ENCODE measurements at regions not wholly inside any gene's neighbourhood (a gene's known extent, or its start where the extent isn't known, plus 50 kb on each side); places are given as distances from the start of the nearest gene placed in this dataset.

DNA sequence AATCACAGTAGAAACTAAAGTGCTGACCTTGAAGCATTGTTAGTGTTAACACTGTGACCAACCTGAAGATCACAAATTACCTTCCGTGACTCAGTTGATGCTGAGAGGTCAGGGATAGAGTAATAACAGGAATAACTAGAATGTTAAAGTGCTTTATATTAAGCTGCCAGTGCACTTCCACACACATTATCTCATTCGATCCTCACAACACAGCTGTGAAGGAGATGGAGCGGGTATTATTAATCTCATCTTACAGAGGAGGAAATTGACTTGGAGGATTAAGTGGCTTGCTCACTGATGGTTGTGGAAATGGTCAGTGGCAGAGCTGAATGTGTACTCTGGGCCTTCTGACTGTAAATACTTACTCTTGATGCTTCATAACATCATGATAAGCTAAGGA lies 252.5 kb upstream of the DMRT1 start:
- TF ChIP-seq ZFX (IDR thresholded peaks at IDR 0.05): no peak
- TF ChIP-seq, protein P1, sequence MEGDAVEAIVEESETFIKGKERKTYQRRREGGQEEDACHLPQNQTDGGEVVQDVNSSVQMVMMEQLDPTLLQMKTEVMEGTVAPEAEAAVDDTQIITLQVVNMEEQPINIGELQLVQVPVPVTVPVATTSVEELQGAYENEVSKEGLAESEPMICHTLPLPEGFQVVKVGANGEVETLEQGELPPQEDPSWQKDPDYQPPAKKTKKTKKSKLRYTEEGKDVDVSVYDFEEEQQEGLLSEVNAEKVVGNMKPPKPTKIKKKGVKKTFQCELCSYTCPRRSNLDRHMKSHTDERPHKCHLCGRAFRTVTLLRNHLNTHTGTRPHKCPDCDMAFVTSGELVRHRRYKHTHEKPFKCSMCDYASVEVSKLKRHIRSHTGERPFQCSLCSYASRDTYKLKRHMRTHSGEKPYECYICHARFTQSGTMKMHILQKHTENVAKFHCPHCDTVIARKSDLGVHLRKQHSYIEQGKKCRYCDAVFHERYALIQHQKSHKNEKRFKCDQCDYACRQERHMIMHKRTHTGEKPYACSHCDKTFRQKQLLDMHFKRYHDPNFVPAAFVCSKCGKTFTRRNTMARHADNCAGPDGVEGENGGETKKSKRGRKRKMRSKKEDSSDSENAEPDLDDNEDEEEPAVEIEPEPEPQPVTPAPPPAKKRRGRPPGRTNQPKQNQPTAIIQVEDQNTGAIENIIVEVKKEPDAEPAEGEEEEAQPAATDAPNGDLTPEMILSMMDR (conservative IDR thresholded peaks at IDR 0.05): no peak
- no peak overlapping the region for H3K27ac ChIP-seq

DNA sequence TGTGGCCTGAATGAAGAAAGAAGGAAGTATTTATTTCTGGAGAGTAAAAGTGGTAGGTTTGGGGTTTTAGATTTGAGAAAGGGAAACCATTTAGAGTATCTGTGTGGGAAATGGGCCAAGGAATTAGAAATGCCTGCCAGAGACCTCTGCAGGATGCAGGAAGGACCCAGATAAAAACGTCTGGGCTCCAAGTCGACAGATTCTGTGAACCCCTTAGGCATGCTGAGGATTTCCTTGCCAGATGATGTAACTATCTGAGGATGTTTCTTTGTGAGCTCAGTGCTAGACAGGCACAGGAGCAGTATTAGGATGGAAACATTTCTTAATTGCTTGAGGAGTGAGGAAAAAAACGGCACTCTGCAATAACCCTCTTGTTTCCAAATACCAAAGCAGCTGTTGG lies 251.8 kb upstream of the DMRT1 start:
- H3K27ac ChIP-seq: no peak overlapping the region
- TF ChIP-seq, protein P1 (conservative IDR thresholded peaks at IDR 0.05): no peak
- TF ChIP-seq ZFX (IDR thresholded peaks at IDR 0.05): no peak

DNA sequence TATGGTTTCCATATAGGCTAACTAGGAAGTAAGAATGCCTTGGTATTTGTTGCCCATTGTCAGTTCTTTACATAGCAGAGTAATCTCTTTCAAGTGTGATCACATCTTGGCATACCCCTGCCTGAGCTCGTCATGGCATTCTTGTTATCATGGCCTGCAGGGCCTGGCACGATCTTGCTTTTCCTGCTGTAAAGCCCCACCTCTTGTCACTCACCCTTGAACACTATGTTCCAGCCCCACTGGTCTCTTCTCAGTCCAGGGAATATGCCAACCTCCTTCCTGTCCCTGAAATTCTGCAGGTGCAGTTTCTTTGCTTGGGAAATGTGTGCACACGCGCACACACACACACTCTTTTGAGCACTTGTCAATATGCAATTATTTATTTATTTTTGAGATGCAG lies 250.2 kb upstream of the DMRT1 start:
- TF ChIP-seq, protein P1 (conservative IDR thresholded peaks at IDR 0.05): no peak
- TF ChIP-seq ZFX (IDR thresholded peaks at IDR 0.05): no peak
- H3K27ac ChIP-seq: peak overlapping the region; percentile 79

DNA sequence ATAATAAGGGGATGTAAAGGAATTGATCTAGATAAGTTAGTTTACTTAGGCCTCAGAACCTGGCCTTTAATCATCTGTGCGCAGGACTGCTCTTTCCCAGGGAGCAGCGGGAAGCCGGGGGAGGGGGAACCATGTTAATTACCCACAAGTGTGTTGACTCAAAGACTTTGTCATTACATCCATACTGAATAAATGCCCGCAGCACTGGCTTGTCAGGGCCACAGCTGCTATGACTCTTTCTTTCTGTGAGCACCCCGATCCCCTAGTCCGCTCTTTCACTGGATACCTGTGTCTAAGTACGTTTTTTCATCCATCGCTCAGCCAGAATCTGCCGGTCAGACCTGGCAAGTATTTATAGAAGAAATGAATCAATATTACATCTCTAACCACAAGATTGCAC lies 249.3 kb upstream of the DMRT1 start:
- TF ChIP-seq, protein P1 (conservative IDR thresholded peaks at IDR 0.05): no peak
- no peak for TF ChIP-seq ZFX (IDR thresholded peaks at IDR 0.05)
- peak overlapping the region; percentile 79 for H3K27ac ChIP-seq

DNA sequence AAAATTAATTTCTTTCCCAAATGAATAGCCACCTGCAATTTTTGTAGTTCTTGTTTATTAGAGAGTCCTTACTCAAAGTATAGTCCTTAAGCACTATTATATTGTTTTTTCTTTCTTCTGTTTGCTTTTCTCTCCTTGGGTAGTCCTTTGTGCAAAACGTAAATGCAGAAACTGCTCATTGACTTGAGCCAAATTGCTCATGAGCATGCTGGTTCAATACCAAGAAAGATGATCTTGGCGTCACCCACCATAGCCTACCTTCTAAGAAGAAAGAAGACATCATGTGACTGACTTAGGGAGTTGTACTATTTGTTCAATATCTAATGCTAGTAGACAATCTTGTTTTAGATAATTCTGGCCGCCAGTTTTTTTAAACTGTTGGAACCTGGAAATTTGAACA lies 248.8 kb upstream of the DMRT1 start:
- TF ChIP-seq, protein P1 (conservative IDR thresholded peaks at IDR 0.05): no peak
- TF ChIP-seq ZFX (IDR thresholded peaks at IDR 0.05): no peak
- H3K27ac ChIP-seq: peak overlapping the region; percentile 79; the same call in 1 of the 2 replicates

DNA sequence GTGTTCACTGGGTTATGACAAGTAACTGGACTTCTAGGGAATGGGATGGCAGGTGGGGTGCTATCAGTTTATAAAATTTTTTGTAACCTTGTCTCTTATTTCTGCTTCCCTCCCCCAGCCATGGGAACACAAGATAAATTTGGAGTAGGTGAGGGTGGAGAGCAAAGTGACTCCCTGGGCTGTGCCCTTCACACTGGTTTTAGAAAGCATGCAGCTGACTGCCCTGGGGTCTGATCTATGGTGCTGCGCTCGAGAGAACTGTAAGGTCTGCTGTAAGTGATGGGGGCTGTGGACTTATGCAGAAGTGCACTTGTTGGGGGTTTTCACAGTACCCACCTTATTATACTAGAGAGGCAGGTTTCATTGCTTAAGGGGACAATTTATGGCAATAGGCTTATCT lies 247.7 kb upstream of the DMRT1 start:
- TF ChIP-seq, protein P1 (conservative IDR thresholded peaks at IDR 0.05): no peak
- no peak for TF ChIP-seq ZFX (IDR thresholded peaks at IDR 0.05)

DNA sequence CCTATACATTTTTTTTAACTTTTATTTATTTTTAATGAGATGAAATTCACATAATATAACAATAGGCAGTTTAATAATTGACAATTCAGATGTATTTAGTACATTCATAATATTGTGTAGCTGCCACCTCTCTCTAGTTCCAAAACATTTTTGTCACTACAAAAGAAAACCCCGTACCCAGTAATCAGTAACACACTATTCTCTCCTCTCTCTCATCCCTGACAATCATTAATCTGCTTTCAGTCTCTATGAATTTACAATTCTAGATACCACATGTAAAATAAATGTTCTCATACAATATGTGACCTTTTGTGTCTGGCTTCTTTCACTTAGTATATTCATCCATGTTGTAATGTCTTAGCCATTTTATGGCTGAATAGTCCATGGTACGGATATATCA lies 244.8 kb upstream of the DMRT1 start:
- no peak overlapping the region for H3K27ac ChIP-seq
- TF ChIP-seq, protein P1 (conservative IDR thresholded peaks at IDR 0.05): no peak
- TF ChIP-seq ZFX (IDR thresholded peaks at IDR 0.05): no peak

More for the DNA sequence above, 247.7 kb upstream of the DMRT1 start:
- no peak overlapping the region for H3K27ac ChIP-seq

Measured in C4-2B (cell line).